HL-60 (cell line): ENCODE measurements at regions not wholly inside any gene's neighbourhood (a gene's known extent, or its start where the extent isn't known, plus 50 kb on each side); places are given as distances from the start of the nearest gene placed in this dataset.

ENCODE experiments used
- DNase-seq, 2 experiments: peaks; one replicate each; pipeline ENCODE4 v3.0.0-alpha.2; 2010 to 2020; ENCODE audit warnings: low read depth in 1 of 2, low spot score in 1 of 2
- H3K27ac ChIP-seq: fragments of 250-450 bp; sonication (Bioruptor Pico); replicated peaks from 2 replicates; pipeline ENCODE4 v1.5.1; 2020; ENCODE audit warnings: mild to moderate bottlenecking, moderate library complexity
- H3K27me3 ChIP-seq: fragments of 250-450 bp; sonication (Bioruptor Pico); 2 replicates; pipeline ENCODE4 v1.5.1; 2021; ENCODE audit warnings: mild to moderate bottlenecking, moderate library complexity; ENCODE audit not compliant: insufficient read depth, poor library complexity, severe bottlenecking
- H3K4me3 ChIP-seq: replicated peaks from 2 replicates; pipeline ENCODE4 v1.5.1; 2011; ENCODE audit warnings: mild to moderate bottlenecking, control low read depth, low read length; ENCODE audit not compliant: insufficient read depth
- CTCF ChIP-seq: IDR thresholded peaks from one replicate; pipeline ENCODE4 v1.5.1; 2011; ENCODE audit warnings: low read length, control low read depth, inconsistent platforms; ENCODE audit not compliant: insufficient read depth
- GABPA ChIP-seq: IDR thresholded peaks from 2 replicates; pipeline ENCODE4 v1.6.1; 2012; ENCODE audit warnings: low read depth
- POLR2AphosphoS5 ChIP-seq: IDR thresholded peaks from 2 replicates; pipeline ENCODE4 v1.6.1; 2012; ENCODE audit warnings: low read depth
- REST ChIP-seq: IDR thresholded peaks from 2 replicates; pipeline ENCODE4 v1.6.1; 2012; ENCODE audit warnings: low read depth; ENCODE audit not compliant: insufficient replicate concordance
- SPI1 ChIP-seq: IDR thresholded peaks from 2 replicates; pipeline ENCODE4 v1.6.1; 2012; ENCODE audit warnings: low read depth, mild to moderate bottlenecking, borderline replicate concordance

- no peak for DNase-seq
- TF ChIP-seq CTCF: no peak
- no peak for TF ChIP-seq SPI1
- TF ChIP-seq POLR2AphosphoS5: no peak
- TF ChIP-seq REST: no peak
- TF ChIP-seq GABPA: no peak
- Histone ChIP-seq H3K27ac (no peak overlapping the region), H3K4me3 (no peak overlapping the region), H3K27me3 (no peaks in the 10 kb centered on the region)
Observed at GRCh38 chr7:79547132-79547531, 93.7 kb upstream of the MAGI2 start.

- H3K4me3 ChIP-seq: no peak overlapping the region
- DNase-seq: no peak
- H3K27me3 ChIP-seq: no peaks in the 10 kb centered on the region
- H3K27ac ChIP-seq: no peak overlapping the region
- no peak for TF ChIP-seq CTCF
- TF ChIP-seq GABPA: no peak
- TF ChIP-seq REST: no peak
- no peak for TF ChIP-seq POLR2AphosphoS5
- TF ChIP-seq SPI1: no peak
Observed at GRCh38 chr7:79540592-79540991, 87.1 kb upstream of the MAGI2 start.

GRCh38 chr7:79534128-79534527 is 80.7 kb upstream of the MAGI2 start:
- no peak overlapping the region for H3K4me3 ChIP-seq
- DNase-seq: no peak
- TF ChIP-seq POLR2AphosphoS5 (no peak), GABPA (no peak), SPI1 (no peak), CTCF (no peak), REST (no peak)
- no peaks in the 10 kb centered on the region for H3K27me3 ChIP-seq
- H3K27ac ChIP-seq: no peak overlapping the region
